ENCODE measurements at regions not wholly inside any gene's neighbourhood (a gene's known extent, or its start where the extent isn't known, plus 50 kb on each side); places are given as distances from the start of the nearest gene placed in this dataset.
A peak's percentile ranks its signal among the peaks of the same experiment; 100 is the strongest.
"Not testable (repeated sequence)": the region's sequence is repeated elsewhere in the genome, so short reads cannot be mapped to it uniquely, and the experiment has no call there.

DNA sequence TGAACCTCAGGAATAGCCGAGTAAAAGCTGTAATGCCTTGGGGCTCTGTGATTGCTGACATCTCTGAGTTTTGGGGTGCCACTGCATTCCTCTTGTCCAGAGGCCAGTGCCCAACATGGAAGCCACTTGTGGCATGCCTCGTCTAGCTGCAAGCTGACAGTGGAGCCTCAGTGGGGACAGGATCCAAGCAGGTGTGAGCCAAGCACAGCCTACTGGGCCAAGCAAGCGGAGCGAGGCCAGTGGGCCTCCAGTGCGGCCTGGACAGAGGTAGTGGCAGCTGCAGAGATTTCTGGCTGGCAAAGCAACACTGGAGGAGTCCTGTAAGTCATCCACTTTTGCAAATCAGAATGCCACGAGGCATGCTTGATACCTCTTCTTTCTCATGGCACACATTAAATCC, 1038.2 kb upstream of the CNTN5 start:
- no peak for DNase-seq

- no peak for DNase-seq
Measured at GRCh38 chr11:97989121-97989520, 1031.6 kb upstream of the CNTN5 start.

- no peak for DNase-seq
Measured at GRCh38 chr11:97990162-97990920, 1030.4 kb upstream of the CNTN5 start.

DNA sequence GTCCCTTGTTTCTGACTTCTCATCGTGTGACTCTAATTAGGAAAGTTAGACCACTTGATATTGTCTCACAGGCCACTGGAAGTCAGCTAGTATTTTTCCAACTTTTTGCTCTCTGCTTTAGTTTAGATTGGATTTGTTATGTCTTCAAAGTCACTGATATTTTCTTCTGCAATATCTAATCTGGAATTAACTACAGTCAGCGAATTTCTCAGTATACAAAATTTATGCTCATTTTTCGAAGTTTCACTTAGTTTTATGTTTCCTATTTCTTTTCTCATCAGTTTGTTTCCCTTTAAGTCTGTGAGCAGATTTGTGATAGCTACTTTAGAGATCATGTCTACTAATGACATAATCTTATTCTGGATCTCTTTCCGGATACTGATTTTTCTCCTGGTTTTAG, 1027.2 kb upstream of the CNTN5 start:
- no peak for DNase-seq

GRCh38 chr11:97995874-97996273, 1024.9 kb upstream of the CNTN5 start:
- DNase-seq = no peak

DNA sequence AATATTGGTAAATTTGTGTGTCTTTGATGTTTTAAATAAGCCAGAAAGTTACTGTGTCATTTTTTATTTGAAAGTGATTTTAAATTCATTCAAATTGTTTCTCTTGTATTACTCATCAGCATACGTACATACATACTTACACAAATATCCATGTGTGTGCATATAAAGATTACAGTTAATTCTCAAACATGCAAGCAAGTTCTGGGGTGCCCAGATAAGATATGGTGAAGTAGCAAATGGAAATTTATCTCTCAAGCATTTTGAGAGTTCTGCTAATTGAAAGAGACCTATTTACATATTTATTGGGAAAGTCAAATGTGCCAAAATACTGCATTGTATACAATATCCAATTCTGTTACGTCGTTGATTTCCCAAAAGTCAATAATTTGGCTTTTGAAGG, 1024.0 kb upstream of the CNTN5 start:
- DNase-seq = no peak

DNA sequence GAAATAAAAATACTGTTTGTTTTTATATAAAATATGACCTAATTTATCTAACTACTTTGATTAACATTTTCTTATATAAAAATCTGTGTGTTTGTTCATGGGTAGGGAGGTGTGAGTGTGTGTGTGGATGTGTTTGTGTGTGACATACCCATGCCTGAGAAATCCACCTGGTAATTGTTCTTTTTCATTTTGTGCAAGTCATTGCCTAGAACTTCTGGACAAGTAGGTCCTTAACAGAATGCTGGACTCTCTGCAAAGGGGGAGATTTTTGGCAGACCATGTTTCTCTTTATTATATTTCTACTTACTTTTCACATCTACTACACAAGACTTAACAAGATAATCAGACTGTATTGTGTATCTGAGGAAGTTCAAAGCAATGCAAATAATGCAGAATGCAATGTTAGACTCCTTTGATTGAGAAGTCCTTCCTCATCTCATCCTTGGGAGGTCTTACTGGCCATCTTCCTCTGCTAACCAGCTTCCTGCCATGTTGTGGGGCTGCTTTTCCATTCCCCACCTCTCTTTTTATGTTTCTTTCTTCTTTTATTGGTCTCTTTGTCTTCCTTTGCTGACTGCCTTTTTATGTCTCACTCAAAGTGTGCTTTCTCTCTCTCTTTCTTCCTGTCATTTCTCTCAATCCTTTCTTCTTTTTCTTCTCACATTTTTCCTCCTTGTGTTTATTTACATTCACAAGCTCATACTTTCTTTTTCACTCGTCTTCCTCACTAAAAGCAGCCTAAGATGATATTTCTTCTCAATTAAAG, 1017.0 kb upstream of the CNTN5 start:
- no peak for DNase-seq

DNA sequence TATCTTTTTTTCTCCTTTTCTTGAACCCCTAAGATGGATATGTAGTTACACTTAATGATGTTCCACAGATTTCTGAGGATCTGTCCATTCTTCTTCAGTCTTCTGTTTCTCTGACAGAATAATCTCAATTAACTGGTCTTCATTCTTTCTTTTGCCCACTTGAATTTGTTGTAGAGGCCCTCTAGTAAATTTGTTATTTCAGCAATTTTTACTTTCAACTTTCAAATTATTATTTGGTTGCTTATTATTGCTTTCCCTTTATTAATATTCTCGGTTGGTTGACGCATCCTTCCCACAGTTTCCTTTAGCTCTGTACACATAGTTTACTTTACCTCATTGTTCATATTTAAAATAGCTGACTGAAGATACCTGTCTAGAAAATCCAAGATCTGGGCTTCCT, 1013.7 kb upstream of the CNTN5 start:
- DNase-seq = no peak

DNA sequence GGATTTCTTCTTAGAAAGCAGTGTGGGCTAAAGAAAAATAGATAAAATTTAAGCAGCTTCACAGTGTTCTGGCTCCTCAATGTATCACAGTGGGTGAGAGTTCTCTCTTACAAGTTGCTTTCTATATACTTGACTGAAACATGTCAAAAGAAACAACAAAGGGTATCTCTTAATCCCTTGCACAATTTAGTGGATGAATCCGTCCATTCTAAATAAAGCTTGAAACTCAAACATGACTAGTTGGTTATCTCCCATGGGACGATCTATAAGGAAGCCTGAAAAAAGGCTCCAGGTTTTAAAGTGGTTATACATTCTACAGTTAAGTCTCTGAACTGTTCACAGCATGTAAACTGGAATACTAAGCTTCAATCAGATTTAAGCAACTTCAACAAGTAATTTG, 993.1 kb upstream of the CNTN5 start:
- no peak for DNase-seq

- DNase-seq = no peak
Measured at GRCh38 chr11:98029832-98030231, 990.9 kb upstream of the CNTN5 start.

- no peak for DNase-seq
Measured at GRCh38 chr11:98036810-98037209, 983.9 kb upstream of the CNTN5 start.

DNA sequence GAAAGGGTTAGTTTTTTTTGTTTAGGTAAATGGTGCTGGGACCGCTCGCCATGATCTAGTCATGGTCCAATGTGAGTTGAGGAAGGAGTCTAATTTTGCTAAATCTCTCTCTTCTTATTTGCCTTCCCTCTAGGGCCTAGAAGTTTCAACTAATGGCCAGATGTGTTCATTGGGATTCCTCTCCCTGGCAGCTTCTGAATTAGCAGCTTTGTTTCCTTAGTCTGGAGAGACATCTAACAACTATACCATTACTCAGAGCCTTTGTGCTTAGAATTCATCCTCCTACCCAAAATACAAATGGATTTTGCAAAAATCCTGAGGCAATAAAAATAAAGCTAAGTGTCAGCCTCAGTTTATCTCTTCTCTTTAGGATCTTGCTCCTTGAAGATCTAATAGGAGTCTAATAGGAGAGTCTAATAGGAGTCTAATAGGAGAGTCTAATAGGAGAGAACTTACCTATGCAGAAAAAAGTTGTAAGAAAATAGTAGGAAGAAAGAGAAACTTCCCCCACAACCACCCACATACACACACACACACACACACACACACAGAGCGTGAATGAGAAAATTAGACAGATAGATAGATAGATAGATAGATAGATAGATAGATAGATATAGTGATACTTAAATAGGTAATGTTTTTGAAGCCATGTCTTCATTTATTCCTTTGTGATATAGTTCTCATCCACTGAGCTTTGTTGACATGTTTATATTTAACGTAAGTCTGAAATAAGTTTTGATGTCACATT, 980.5 kb upstream of the CNTN5 start:
- DNase-seq = no peak

DNA sequence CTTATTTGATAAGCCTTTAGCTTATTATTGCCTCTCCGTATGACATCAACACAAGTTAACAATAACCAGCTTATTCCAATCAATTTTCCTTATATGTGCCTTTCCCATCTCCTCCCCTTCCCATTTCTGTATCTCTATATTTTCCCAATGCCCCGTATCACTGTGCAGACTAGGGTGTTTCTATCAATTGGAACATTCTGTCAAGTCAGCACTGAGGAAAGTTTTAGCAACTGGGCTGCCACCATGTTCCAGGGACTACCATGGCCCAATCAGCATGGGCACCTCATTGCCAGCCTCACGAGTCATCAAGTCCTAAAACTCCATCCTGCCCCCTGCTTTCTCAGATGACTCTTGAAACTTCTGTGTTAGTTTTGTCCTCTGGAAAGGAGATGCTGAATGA, 973.1 kb upstream of the CNTN5 start:
- no peak for DNase-seq

DNA sequence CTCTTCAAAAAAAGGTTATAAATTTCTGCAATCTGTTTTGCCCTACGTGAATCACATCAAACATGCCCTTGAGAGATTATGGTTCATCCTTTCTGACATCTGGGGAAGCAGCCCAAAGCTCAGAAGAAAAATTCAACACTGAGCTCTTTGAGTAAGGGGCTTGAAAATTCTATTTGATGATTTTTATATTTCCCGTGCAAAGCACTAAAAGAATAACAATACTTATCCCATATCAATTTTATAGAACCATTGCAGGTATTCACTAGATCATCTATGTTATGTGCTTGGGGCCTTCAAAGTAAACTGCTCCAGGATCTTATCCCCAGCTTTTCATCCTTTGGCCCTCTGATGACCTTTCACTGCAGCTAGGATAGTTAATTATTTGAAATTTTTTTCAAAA, 966.9 kb upstream of the CNTN5 start:
- no peak for DNase-seq

DNA sequence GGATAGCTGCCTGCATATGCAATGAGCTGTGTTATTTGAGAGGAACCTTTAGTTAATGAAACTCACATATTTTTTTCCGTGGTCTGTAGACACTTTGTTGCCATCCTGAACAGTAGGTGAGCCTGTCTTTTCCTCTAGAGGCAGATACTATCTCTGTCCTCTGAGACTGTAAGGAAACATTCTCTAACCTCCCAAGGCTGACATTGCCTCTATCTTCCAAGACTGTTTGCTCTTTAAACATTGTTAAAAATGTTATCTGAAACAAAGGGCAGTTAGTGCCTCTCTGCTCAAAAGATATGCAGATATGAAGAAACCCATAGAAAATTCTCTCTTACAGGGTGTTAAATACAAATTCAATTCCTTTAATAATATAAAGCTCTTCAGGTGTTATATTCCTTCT, 963.8 kb upstream of the CNTN5 start:
- peak in 1 of 2 experiments; percentile 19 for DNase-seq

- DNase-seq = no peak
Measured at GRCh38 chr11:98059488-98059887, 961.3 kb upstream of the CNTN5 start.

DNA sequence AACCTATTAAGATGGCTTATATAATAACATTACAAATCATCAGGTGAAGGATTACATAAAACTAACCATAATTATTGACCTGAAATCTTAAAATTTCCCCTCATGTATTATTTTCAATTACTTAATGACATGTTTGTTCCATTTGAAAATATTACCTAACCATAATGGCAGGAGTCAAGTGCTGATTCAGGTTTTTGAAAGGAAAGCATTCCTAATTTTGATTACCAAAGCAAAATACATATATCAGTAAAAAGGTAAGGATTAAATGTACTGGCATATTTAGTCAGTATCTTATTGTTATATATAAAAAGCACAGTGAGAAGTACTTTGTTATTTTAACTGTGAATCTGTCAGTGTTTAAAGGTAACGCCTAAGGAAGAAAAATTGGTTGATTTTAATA, 960.0 kb upstream of the CNTN5 start:
- DNase-seq = no peak

DNA sequence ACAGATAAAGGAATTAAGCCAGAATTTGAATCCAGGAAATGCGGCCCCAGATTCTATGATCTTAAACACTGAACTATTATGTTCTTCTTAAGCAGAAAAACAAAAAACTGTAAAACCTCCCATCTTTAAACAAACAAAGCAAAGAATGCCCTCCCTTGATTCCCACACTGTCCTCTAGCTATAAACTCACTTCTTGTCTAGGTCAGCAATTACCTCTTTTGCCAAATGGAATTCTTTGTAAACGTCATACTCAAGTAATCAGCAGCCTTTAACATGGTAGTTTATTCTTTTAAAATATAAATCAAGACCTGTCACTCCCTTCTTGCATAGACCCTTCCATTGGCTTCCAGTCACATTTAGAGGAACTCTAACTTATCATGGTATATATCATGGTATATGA, 958.9 kb upstream of the CNTN5 start:
- no peak for DNase-seq

DNA sequence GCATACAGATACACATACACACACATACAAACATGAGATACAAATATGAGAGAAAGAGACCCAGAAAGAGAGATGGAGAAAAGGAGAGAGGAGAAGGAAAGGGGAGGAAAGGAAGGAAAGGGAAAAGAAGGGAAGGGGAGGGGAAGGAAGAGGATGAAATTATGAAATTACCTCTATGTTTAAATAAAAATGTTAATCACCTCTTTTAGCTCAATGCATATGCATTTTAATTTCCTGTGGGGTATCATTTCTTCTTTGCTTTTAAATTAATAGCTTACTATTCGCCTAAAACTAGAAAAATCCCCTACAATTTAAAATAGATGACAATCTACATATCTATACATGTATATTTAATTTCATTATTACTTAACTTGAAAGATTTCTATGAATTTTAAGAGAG, 958.0 kb upstream of the CNTN5 start:
- no peak for DNase-seq

- DNase-seq = no peak
Measured at GRCh38 chr11:98068251-98068650, 952.5 kb upstream of the CNTN5 start.

DNA sequence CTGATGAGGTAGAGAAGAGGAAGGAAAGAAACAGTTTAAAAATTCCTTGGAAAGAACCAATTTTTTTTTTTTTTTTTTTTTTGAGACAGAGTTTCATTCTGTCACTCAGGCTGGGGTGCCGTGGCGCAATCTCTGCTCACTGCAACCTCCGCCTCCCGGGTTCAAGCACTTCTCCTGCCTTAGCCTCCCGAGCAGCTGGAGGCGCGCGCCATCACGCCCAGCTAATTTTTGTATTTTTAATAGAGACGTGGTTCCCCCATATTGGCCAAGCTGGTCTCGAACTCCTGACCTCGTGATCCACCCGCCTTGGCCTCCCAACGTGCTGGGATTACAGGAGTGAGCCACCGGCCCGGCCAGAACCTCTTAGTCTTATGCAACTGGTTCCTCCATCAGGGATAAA, 951.6 kb upstream of the CNTN5 start:
- not testable (repeated sequence) for DNase-seq

- no peak for DNase-seq
Measured at GRCh38 chr11:98069861-98070260, 950.9 kb upstream of the CNTN5 start.

- no peak for DNase-seq
Measured at GRCh38 chr11:98090861-98091505, 929.8 kb upstream of the CNTN5 start.

Data from NCI-H526 (cell line).